MCF 10A (cell line): ENCODE measurements at regions not wholly inside any gene's neighbourhood (a gene's known extent, or its start where the extent isn't known, plus 50 kb on each side); places are given as distances from the start of the nearest gene placed in this dataset.

Source experiments
- BruUV-seq: library from RNA; stranded (reverse); fragments of 400-500 nt; replicated peaks from 2 replicates; lab custom pipeline; 2021; lab: Mats Ljungman, UMichigan
- CTCF ChIA-PET: fragments of 300-600 bp; sonication (Branson Sonifier 250); formaldehyde crosslinking; extraction: SDS; loops from one replicate; lab custom pipeline; 2021; ENCODE audit warnings: antibody characterized with exemption, inconsistent platforms; lab: Yijun Ruan, JAX
- POLR2A ChIA-PET: fragments of 300-600, 350-650 bp; sonication (Branson Sonifier 250); formaldehyde crosslinking; extraction: SDS; loops from one replicate; lab custom pipeline; 2020; ENCODE audit warnings: antibody characterized with exemption, inconsistent platforms; lab: Yijun Ruan, JAX
- DNase-seq: peaks from one replicate; pipeline ENCODE4 v3.0.0-alpha.2; 2018; ENCODE audit not compliant: unreplicated experiment
- H3K27ac Mint-ChIP-seq: one replicate; pipeline ENCODE4 v1.8.0; 2022; ENCODE audit warnings: mild to moderate bottlenecking, low read depth, mixed read lengths; ENCODE audit not compliant: unreplicated experiment
- H3K27me3 Mint-ChIP-seq: one replicate; pipeline ENCODE4 v1.8.0; 2022; ENCODE audit warnings: mixed read lengths; ENCODE audit not compliant: insufficient read depth, unreplicated experiment
- H3K36me3 Mint-ChIP-seq: one replicate; pipeline ENCODE4 v1.8.0; 2022; ENCODE audit warnings: mild to moderate bottlenecking, moderate library complexity, mixed read lengths; ENCODE audit not compliant: insufficient read depth, unreplicated experiment
- H3K4me1 Mint-ChIP-seq: one replicate; pipeline ENCODE4 v1.8.0; 2022; ENCODE audit warnings: mixed read lengths; ENCODE audit not compliant: insufficient read depth, unreplicated experiment
- H3K4me3 Mint-ChIP-seq: one replicate; pipeline ENCODE4 v1.8.0; 2022; ENCODE audit warnings: mild to moderate bottlenecking, moderate library complexity, mixed read lengths; ENCODE audit not compliant: unreplicated experiment
- H3K9me3 Mint-ChIP-seq: one replicate; pipeline ENCODE4 v1.8.0; 2022; ENCODE audit warnings: mixed read lengths; ENCODE audit not compliant: unreplicated experiment
- intact Hi-C: fragments of 100-400 bp; cut with micrococcal nuclease; formaldehyde crosslinking; loops from 2 replicates; pipeline ENCODE4 v1.14.1; 2022
- TF ChIP-seq, protein P1 (sequence below): fragments of 200-600 bp; IDR thresholded peaks from one replicate; pipeline ENCODE4 v1.8.0; 2022; ENCODE audit warnings: antibody characterized with exemption, mild to moderate bottlenecking; ENCODE audit not compliant: unreplicated experiment

GRCh38 chr5:101136454-101136853 lies 233.4 kb upstream of the ST8SIA4 start:
- CTCF ChIA-PET, result interaction anchor here (0.7 kb wide), 1 partner anchor 523 kb away, joined by 4 read pairs; no protein-coding TSS in a partner anchor
- DNase-seq, result no peak
- no peaks in the 10 kb centered on the region for H3K9me3 Mint-ChIP-seq
- H3K27ac Mint-ChIP-seq, result no peak overlapping the region
- POLR2A ChIA-PET, result no interaction called here
- no peaks in the 10 kb centered on the region for H3K4me1 Mint-ChIP-seq
- BruUV-seq, result no TSS peak
- H3K27me3 Mint-ChIP-seq, result no peaks in the 10 kb centered on the region
- intact Hi-C loops, result no loop called here
- TF ChIP-seq, protein P1, sequence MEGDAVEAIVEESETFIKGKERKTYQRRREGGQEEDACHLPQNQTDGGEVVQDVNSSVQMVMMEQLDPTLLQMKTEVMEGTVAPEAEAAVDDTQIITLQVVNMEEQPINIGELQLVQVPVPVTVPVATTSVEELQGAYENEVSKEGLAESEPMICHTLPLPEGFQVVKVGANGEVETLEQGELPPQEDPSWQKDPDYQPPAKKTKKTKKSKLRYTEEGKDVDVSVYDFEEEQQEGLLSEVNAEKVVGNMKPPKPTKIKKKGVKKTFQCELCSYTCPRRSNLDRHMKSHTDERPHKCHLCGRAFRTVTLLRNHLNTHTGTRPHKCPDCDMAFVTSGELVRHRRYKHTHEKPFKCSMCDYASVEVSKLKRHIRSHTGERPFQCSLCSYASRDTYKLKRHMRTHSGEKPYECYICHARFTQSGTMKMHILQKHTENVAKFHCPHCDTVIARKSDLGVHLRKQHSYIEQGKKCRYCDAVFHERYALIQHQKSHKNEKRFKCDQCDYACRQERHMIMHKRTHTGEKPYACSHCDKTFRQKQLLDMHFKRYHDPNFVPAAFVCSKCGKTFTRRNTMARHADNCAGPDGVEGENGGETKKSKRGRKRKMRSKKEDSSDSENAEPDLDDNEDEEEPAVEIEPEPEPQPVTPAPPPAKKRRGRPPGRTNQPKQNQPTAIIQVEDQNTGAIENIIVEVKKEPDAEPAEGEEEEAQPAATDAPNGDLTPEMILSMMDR, result no peak
- no peaks in the 10 kb centered on the region for H3K36me3 Mint-ChIP-seq
- no peak overlapping the region for H3K4me3 Mint-ChIP-seq

DNA sequence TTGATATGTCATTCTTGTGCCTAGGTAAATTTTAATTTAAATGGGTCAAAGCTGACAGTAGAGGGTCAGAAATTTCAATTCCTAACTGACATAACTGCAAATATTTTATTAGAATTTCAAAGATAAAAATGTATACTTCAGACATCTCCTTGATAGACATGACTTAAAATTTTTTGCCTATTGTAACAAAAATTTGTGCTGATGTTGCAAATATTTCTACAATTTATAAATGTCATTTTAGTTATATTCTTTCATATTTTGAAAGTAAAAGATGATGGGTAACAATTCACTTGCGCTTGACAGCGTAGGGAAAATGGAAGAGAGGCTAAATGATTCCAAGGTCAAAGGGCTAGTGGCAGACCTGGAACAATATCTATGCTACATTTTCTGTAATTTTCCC lies 220.3 kb upstream of the ST8SIA4 start:
- no peak for DNase-seq
- H3K36me3 Mint-ChIP-seq, result no peaks in the 10 kb centered on the region
- intact Hi-C loops, result no loop called here
- CTCF ChIA-PET, result no interaction called here
- POLR2A ChIA-PET, result no interaction called here
- BruUV-seq, result no TSS peak
- TF ChIP-seq, protein P1, result no peak
- no peaks in the 10 kb centered on the region for H3K9me3 Mint-ChIP-seq
- H3K27ac Mint-ChIP-seq, result no peak overlapping the region
- H3K4me3 Mint-ChIP-seq, result no peak overlapping the region
- no peaks in the 10 kb centered on the region for H3K4me1 Mint-ChIP-seq
- H3K27me3 Mint-ChIP-seq, result no peaks in the 10 kb centered on the region

- no peaks in the 10 kb centered on the region for H3K9me3 Mint-ChIP-seq
- H3K4me1 Mint-ChIP-seq, result no peaks in the 10 kb centered on the region
- TF ChIP-seq, protein P1, result no peak
- ChIA-PET CTCF (no interaction called here), POLR2A (no interaction called here)
- H3K4me3 Mint-ChIP-seq, result no peak overlapping the region
- no peak for DNase-seq
- no peaks in the 10 kb centered on the region for H3K36me3 Mint-ChIP-seq
- no TSS peak for BruUV-seq
- intact Hi-C loops, result no loop called here
- no peak overlapping the region for H3K27ac Mint-ChIP-seq
- H3K27me3 Mint-ChIP-seq, result no peaks in the 10 kb centered on the region
Measured at GRCh38 chr5:101112645-101113044, 209.6 kb upstream of the ST8SIA4 start.

DNA sequence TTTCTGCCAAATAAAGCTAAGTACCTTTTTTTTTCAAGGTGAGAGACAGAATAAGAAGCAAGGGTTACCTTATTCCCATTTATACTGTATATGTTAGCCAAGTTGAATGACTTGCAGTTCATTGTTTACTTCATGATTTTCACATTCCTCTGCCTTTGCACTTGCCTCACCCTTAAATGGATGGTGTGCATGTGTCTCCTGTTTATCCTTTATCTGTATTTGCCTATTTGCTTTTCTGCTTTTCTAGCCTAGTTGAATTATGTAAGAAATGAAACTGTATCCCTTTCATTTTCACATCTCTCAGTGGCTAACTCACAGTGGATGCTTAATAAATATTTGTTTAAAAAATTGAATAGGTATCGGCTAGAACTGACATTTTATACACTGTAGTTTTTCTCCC lies 200.8 kb upstream of the ST8SIA4 start:
- intact Hi-C loops, result no loop called here
- ChIA-PET CTCF (no interaction called here), POLR2A (no interaction called here)
- no peak for DNase-seq
- Mint-ChIP-seq H3K9me3 (no peaks in the 10 kb centered on the region), H3K27ac (no peak overlapping the region), H3K36me3 (no peaks in the 10 kb centered on the region), H3K27me3 (no peaks in the 10 kb centered on the region), H3K4me1 (no peaks in the 10 kb centered on the region), H3K4me3 (no peak overlapping the region)
- TF ChIP-seq, protein P1, result no peak
- no TSS peak for BruUV-seq
